ENCODE measurements at regions not wholly inside any gene's neighbourhood (a gene's known extent, or its start where the extent isn't known, plus 50 kb on each side); places are given as distances from the start of the nearest gene placed in this dataset.

DNA sequence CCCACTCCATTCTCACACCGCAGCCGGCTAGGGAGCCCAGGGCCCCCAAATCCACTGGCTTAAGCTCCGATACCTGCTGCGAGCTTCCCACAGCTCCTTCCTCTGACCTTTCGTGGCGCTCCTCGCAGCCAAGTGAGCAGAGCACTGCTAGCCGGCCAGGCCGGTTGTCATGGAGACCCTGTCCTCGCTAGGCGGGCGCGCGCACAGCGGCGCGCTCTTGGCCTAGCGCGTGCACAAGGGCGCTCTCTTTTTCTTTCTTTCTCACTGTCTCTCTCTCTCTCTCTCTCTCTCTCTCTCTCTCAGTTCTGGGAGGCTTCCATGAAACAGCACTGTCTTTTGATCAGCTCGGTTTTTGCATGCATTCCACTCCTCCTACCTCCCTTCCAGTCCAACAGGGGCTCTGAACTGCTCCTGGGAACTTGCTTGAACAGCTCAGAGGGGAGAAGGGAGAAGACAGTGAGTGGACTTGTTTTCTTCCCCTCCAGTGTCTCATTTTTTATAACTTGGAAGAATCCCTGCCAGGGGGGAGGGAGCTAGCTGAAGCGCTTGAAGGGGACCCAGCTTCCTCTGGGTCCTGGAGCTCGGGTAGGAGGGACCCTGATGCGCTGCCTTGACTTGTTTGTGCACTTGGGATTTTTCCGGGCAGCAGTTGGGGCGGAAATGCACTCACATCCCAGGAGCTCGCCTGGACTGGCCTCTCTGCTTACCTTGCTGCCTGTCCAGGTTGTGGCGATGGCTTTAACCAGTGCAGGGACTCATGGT is 100.3 kb upstream of the AKIP1 start:
- no peak overlapping the region for H3K27ac ChIP-seq

DNA sequence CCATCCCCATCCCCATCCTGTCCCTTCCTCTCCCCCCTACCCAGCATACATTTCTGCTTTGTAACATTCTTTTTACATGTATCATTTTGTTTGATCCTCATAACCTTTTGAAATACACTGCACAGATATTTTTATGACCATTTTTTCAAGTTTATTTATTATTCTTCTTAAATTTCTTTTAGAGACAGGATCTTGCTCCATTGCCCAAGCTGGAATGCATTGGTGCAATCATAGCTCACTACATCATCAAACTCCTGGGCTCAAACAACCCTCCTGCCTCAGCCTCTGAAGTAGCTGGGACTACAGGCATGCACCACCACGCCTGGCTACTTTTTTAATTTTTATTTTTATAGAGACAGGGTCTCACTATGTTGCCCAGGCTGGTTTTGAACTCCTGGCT is 99.4 kb upstream of the AKIP1 start:
- Histone ChIP-seq H3K9me3 (no peaks in the 10 kb centered on the region), H3K27ac (no peak overlapping the region), H3K4me3 (ENCODE audit: low read depth in 1 of 2, low read length in 1 of 2) (no peak overlapping the region), H3K4me1 (ENCODE audit: control insufficient read depth in 1 of 2, insufficient read depth in 1 of 2, low read depth in 1 of 2, low read length in 1 of 2) (peaks cover 52 to 58% of the 10 kb centered on the region in 2 experiments), H3K36me3 (no peaks in the 10 kb centered on the region), H3K27me3 (no peaks in the 10 kb centered on the region)
- TF ChIP-seq, protein P1, sequence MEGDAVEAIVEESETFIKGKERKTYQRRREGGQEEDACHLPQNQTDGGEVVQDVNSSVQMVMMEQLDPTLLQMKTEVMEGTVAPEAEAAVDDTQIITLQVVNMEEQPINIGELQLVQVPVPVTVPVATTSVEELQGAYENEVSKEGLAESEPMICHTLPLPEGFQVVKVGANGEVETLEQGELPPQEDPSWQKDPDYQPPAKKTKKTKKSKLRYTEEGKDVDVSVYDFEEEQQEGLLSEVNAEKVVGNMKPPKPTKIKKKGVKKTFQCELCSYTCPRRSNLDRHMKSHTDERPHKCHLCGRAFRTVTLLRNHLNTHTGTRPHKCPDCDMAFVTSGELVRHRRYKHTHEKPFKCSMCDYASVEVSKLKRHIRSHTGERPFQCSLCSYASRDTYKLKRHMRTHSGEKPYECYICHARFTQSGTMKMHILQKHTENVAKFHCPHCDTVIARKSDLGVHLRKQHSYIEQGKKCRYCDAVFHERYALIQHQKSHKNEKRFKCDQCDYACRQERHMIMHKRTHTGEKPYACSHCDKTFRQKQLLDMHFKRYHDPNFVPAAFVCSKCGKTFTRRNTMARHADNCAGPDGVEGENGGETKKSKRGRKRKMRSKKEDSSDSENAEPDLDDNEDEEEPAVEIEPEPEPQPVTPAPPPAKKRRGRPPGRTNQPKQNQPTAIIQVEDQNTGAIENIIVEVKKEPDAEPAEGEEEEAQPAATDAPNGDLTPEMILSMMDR (IDR thresholded peaks at IDR 0.05) = no peak

More for the DNA sequence above, 100.3 kb upstream of the AKIP1 start:
- Histone ChIP-seq H3K36me3 (no peaks in the 10 kb centered on the region), H3K27me3 (no peaks in the 10 kb centered on the region), H3K4me3 (ENCODE audit: low read depth in 1 of 2, low read length in 1 of 2) (peak overlapping the region; percentile 37 to 50), H3K4me1 (ENCODE audit: control insufficient read depth in 1 of 2, insufficient read depth in 1 of 2, low read depth in 1 of 2, low read length in 1 of 2) (peaks cover 53 to 62% of the 10 kb centered on the region in 2 experiments), H3K9me3 (no peaks in the 10 kb centered on the region)
- TF ChIP-seq, protein P1 (IDR thresholded peaks at IDR 0.05) = no peak

DNA sequence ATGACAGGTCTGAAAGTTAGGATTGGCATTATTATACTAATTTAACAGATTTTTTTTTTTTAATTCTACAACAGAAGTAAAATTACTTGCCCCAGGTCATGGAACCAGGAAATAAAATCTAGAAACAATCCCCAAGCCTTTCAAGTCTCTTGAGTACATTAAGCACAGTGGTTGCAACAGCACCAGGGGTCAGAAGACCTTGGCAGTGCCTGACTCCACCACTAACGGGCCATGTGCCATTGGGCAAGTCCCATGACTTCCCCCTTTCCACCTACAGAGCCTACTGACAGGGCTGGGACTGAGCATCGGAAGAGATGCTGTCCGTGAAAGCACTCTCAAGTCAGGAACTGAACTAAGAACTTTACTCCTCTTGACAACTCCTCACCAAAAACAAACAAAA is 98.6 kb upstream of the AKIP1 start:
- peaks cover 44 to 49% of the 10 kb centered on the region in 2 experiments for H3K4me1 ChIP-seq (ENCODE audit: control insufficient read depth in 1 of 2, insufficient read depth in 1 of 2, low read depth in 1 of 2, low read length in 1 of 2)
- H3K27ac ChIP-seq = no peak overlapping the region
- H3K9me3 ChIP-seq = no peaks in the 10 kb centered on the region

DNA sequence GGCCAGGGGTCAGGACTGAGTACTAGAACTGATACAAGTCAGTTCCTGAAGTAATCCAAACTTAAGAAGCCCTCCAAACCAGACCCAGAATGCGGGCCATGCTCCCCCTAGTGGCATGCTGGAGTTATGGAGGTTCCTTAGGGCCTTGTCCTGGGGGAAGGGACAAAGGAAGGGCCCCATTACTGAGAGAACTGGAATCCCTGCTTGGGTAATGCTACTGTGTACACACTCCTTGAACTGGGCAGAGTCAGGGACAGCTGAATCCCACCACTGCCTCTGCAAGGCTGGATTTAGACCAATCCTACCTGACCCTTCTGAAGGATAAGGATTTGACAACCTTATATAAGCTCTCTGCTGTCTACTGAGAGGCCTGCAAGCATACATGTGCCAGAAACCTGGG is 97.3 kb upstream of the AKIP1 start:
- TF ChIP-seq, protein P1 (IDR thresholded peaks at IDR 0.05) = peak; percentile 19
- Histone ChIP-seq H3K4me3 (ENCODE audit: low read depth in 1 of 2, low read length in 1 of 2) (no peak overlapping the region), H3K27me3 (no peaks in the 10 kb centered on the region), H3K36me3 (no peaks in the 10 kb centered on the region), H3K27ac (no peak overlapping the region), H3K9me3 (no peaks in the 10 kb centered on the region), H3K4me1 (ENCODE audit: control insufficient read depth in 1 of 2, insufficient read depth in 1 of 2, low read depth in 1 of 2, low read length in 1 of 2) (peaks cover 36 to 41% of the 10 kb centered on the region in 2 experiments)

More for the DNA sequence above, 98.6 kb upstream of the AKIP1 start:
- H3K27me3 ChIP-seq = no peaks in the 10 kb centered on the region
- no peaks in the 10 kb centered on the region for H3K36me3 ChIP-seq
- H3K4me3 ChIP-seq (ENCODE audit: low read depth in 1 of 2, low read length in 1 of 2) = no peak overlapping the region
- TF ChIP-seq, protein P1 (IDR thresholded peaks at IDR 0.05) = no peak

DNA sequence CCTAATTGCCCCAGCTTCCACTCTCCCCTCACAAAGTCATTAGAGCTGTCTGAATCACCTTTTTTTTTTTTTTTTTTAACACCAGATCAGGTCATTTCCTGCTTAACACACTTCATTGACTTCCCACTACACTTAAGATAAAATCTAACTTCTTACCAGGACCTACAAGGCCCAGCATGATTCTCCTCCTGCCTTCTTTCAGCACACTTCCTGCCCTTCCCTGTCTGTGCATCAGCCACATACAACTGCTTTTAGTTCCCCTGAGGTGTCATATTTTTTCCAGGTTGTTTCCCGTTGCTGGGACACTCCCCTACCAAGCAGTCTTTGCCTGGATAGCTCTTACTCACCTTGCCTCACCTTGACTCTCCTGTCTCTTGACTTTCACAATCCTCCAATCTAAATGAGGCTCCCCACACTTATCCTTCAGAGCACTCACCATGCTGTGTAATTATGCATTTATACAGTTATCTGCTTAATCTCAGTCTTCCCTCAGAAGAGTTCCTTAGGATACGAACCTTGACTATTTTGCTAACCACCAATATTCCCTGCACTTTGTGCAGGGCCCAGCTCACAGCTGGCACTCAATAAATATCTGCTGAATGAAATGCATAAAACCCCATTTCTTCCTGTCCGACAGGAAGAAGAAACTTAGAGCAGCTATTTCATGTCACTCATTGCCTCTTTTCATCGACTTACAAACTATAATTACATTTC is 96.6 kb upstream of the AKIP1 start:
- Histone ChIP-seq H3K9me3 (no peaks in the 10 kb centered on the region), H3K36me3 (no peaks in the 10 kb centered on the region), H3K27me3 (no peaks in the 10 kb centered on the region), H3K4me1 (ENCODE audit: control insufficient read depth in 1 of 2, insufficient read depth in 1 of 2, low read depth in 1 of 2, low read length in 1 of 2) (peaks cover 35 to 36% of the 10 kb centered on the region in 2 experiments), H3K4me3 (ENCODE audit: low read depth in 1 of 2, low read length in 1 of 2) (no peak overlapping the region), H3K27ac (no peak overlapping the region)
- TF ChIP-seq, protein P1 (IDR thresholded peaks at IDR 0.05) = no peak
